Liver (tissue), 3 donors: ENCODE measurements at regions not wholly inside any gene's neighbourhood (a gene's known extent, or its start where the extent isn't known, plus 50 kb on each side); places are given as distances from the start of the nearest gene placed in this dataset.

ENCODE experiments used
- ATF3 ChIP-seq: IDR thresholded peaks from 2 replicates; pipeline ENCODE4 v1.6.1; 2016; ENCODE audit warnings: antibody characterized with exemption
- CTCF ChIP-seq: fragments of 150-350 bp; IDR thresholded peaks from 2 replicates; pipeline ENCODE4 v1.5.1; 2017; ENCODE audit warnings: improper control_type of control experiment, low read depth, low read length; ENCODE audit not compliant: missing input control
- EGR1 ChIP-seq, 2 donors: IDR thresholded peaks; 2 replicates each; pipeline ENCODE4 v1.6.1; 2016 to 2018; ENCODE audit warnings: antibody characterized with exemption in 2 of 2, low read depth in 2 of 2
- FOXA1 ChIP-seq: IDR thresholded peaks from 2 replicates; pipeline ENCODE4 v1.6.1; 2016; ENCODE audit warnings: antibody characterized with exemption
- FOXA2 ChIP-seq: IDR thresholded peaks from 2 replicates; pipeline ENCODE4 v1.6.1; 2016; ENCODE audit warnings: antibody characterized with exemption
- GABPA ChIP-seq, 2 donors: IDR thresholded peaks in 1 of 2; conservative IDR thresholded peaks in 1 of 2; 2 replicates each; pipeline ENCODE4 v1.6.1; 2016; ENCODE audit warnings: antibody characterized with exemption in 2 of 2, mild to moderate bottlenecking in 1 of 2, moderate library complexity in 1 of 2
- HNF4A ChIP-seq, 2 donors: conservative IDR thresholded peaks; 2 replicates each; pipeline ENCODE4 v1.6.1; 2016; ENCODE audit warnings: antibody characterized with exemption in 2 of 2, mild to moderate bottlenecking in 2 of 2
- JUND ChIP-seq, 2 donors: IDR thresholded peaks; 2 replicates each; pipeline ENCODE4 v1.6.1; 2016; ENCODE audit warnings: antibody characterized with exemption in 2 of 2
- RAD21 ChIP-seq, 2 donors: IDR thresholded peaks; 2 replicates each; pipeline ENCODE4 v1.6.1; 2016; ENCODE audit warnings: antibody characterized with exemption in 2 of 2, mild to moderate bottlenecking in 2 of 2
- SP1 ChIP-seq: IDR thresholded peaks from 2 replicates; pipeline ENCODE4 v1.6.1; 2018; ENCODE audit warnings: antibody characterized with exemption, mild to moderate bottlenecking
- TAF1 ChIP-seq: conservative IDR thresholded peaks from 2 replicates; pipeline ENCODE4 v1.6.1; 2016; ENCODE audit warnings: antibody characterized with exemption, mild to moderate bottlenecking
- YY1 ChIP-seq: IDR thresholded peaks from 2 replicates; pipeline ENCODE4 v1.6.1; 2016; ENCODE audit warnings: antibody characterized with exemption, mild to moderate bottlenecking
- TF ChIP-seq, protein P1 (sequence below): IDR thresholded peaks from 2 replicates; pipeline ENCODE4 v1.6.1; 2016; ENCODE audit warnings: antibody characterized with exemption
- TF ChIP-seq, protein P2 (sequence below): IDR thresholded peaks from 2 replicates; pipeline ENCODE4 v1.6.1; 2016; ENCODE audit warnings: antibody characterized with exemption, mild to moderate bottlenecking
- donor health status: healthy.
- donor health status: healthy.

- no peak for TF ChIP-seq TAF1
- TF ChIP-seq CTCF = no peak
- TF ChIP-seq ATF3 = no peak
- TF ChIP-seq SP1 = no peak
- TF ChIP-seq, protein P1, sequence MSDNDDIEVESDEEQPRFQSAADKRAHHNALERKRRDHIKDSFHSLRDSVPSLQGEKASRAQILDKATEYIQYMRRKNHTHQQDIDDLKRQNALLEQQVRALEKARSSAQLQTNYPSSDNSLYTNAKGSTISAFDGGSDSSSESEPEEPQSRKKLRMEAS = no peak
- no peak for TF ChIP-seq RAD21 (IDR thresholded peaks at IDR 0.05)
- TF ChIP-seq, protein P2, sequence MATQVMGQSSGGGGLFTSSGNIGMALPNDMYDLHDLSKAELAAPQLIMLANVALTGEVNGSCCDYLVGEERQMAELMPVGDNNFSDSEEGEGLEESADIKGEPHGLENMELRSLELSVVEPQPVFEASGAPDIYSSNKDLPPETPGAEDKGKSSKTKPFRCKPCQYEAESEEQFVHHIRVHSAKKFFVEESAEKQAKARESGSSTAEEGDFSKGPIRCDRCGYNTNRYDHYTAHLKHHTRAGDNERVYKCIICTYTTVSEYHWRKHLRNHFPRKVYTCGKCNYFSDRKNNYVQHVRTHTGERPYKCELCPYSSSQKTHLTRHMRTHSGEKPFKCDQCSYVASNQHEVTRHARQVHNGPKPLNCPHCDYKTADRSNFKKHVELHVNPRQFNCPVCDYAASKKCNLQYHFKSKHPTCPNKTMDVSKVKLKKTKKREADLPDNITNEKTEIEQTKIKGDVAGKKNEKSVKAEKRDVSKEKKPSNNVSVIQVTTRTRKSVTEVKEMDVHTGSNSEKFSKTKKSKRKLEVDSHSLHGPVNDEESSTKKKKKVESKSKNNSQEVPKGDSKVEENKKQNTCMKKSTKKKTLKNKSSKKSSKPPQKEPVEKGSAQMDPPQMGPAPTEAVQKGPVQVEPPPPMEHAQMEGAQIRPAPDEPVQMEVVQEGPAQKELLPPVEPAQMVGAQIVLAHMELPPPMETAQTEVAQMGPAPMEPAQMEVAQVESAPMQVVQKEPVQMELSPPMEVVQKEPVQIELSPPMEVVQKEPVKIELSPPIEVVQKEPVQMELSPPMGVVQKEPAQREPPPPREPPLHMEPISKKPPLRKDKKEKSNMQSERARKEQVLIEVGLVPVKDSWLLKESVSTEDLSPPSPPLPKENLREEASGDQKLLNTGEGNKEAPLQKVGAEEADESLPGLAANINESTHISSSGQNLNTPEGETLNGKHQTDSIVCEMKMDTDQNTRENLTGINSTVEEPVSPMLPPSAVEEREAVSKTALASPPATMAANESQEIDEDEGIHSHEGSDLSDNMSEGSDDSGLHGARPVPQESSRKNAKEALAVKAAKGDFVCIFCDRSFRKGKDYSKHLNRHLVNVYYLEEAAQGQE = no peak
- no peak for TF ChIP-seq FOXA2
- no peak for TF ChIP-seq EGR1 (IDR thresholded peaks at IDR 0.05; ENCODE audit: low read depth in 2 of 2)
- TF ChIP-seq JUND (IDR thresholded peaks at IDR 0.05) = no peak
- no peak for TF ChIP-seq GABPA (IDR thresholded peaks at IDR 0.05 in 1 of 2, conservative IDR thresholded peaks at IDR 0.05 in 1 of 2)
- no peak for TF ChIP-seq FOXA1
- TF ChIP-seq HNF4A (conservative IDR thresholded peaks at IDR 0.05) = no peak
- TF ChIP-seq YY1 = no peak
Observed at GRCh38 chr3:166123088-166123487, 285.9 kb upstream of the BCHE start.
